GM21825 (cell line): ENCODE measurements at regions not wholly inside any gene's neighbourhood (a gene's known extent, or its start where the extent isn't known, plus 50 kb on each side); places are given as distances from the start of the nearest gene placed in this dataset.
"Not testable (repeated sequence)": the region's sequence is repeated elsewhere in the genome, so short reads cannot be mapped to it uniquely, and the experiment has no call there.

Experiments
- ATAC-seq: cut with Tn5 transposase; IDR thresholded peaks from one replicate; pipeline ENCODE4 v1.9.1; 2021; ENCODE audit warnings: mild to moderate bottlenecking, moderate library complexity; ENCODE audit not compliant: unreplicated experiment

DNA sequence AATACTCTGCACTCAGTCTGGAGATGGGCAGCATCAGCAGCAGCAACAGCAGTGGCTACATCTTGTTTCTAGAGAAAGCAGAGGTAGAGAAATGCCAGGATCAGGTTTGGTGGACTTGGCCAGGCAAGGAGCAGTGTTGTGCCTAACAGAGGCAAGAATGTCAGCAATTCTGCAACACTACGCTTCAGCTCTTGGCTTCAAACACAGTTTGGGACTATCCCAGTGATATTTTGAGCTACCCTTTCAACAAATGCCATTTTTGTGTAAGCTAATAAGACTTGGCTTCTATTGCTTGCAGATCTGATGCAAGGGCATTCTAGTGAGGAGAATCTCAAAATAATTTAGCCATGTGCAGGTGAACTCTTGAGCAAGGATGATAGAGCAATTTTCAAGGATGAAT, 271.3 kb downstream of the PCDH20 start:
- ATAC-seq = no peak

DNA sequence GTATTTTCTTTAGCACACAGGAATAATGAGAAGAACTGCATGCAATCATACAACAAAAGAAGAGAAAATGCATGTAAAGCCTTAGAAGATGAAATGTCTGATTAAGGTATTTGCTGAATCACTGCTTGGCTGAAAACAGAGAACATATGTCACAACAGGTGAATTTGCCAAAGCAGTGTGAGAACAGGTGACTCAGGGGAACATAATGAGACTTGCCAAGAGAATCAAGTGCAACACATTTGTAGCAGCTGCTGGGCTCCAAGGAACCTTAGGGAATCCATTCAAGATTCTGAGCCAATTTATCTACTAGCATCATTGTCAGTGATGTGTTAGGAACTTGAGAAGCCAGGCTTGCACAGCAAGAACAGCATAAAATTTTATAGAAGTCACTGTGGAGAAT, 273.1 kb downstream of the PCDH20 start:
- no peak for ATAC-seq

DNA sequence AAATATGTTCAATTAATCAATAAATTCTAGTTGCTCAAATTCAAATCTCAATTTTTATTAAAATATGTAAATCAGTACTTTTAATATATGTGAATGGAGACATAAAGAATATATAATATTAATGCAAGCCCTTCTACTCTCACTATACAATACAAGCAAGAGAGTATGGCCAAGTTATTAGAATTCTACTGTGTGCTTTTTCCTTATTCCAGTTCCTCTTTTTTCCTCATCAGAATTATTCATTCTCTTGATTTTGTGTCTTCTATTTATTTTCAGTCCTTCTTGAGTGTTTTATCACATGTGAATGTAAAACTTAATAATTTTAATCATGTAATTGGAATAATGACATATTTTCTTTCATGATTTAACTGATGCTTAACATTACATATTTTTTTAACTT, 276.8 kb downstream of the PCDH20 start:
- ATAC-seq = no peak

DNA sequence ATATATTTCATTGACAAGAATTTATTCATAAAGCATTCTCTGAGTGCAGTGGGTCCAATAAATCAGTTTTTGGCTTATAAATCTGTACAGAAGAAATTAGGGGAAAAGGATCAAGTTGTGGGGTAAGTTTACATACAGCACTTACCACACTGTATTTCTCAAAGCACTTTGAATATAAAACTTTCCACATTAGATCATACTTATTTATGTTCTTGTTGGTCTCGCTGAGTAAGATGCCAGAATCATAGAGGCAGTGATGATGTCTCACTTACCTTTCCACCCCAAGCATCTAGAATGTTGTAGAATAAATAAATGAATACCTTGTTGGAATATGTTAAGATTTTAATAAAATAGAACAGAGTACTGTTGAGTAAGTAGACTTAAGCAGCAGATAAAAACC, 279.1 kb downstream of the PCDH20 start:
- ATAC-seq = no peak

DNA sequence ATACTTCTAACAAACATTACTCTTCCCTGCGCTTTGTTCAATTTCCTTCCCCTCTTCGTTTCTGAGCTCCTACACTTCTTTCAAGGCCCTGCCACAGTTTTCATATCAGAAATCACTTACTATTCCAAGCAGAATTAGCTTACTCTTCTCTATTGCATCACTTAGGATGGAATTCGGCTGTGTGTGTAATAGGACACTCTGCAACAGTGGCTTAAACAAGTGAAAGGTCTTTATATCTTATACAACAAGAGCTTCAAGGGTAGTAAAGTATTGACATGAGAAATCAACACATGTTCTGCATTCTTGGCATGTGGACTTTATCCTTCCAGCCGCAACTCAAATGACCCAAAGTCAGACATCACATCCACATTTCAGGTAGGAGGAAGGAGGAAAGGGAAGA, 279.6 kb downstream of the PCDH20 start:
- no peak for ATAC-seq

DNA sequence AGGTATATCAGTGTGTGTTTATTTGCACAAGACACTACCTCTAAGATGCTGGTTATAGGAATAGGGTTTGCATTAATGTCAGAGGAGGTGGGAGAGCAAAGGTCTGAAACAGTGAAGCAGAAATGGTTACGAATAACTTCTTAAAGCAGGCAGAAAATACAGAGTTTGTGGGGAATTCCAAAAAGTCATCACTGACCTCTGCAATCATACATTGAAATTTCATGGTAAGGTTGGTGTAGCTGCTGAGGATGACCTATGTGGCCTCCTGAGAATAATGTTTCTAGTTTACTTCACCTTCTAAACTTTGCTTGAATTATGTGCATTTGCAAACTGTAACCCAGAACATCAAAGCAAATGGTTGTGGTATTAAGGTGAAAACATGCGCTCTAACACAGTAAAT, 280.1 kb downstream of the PCDH20 start:
- ATAC-seq = no peak

DNA sequence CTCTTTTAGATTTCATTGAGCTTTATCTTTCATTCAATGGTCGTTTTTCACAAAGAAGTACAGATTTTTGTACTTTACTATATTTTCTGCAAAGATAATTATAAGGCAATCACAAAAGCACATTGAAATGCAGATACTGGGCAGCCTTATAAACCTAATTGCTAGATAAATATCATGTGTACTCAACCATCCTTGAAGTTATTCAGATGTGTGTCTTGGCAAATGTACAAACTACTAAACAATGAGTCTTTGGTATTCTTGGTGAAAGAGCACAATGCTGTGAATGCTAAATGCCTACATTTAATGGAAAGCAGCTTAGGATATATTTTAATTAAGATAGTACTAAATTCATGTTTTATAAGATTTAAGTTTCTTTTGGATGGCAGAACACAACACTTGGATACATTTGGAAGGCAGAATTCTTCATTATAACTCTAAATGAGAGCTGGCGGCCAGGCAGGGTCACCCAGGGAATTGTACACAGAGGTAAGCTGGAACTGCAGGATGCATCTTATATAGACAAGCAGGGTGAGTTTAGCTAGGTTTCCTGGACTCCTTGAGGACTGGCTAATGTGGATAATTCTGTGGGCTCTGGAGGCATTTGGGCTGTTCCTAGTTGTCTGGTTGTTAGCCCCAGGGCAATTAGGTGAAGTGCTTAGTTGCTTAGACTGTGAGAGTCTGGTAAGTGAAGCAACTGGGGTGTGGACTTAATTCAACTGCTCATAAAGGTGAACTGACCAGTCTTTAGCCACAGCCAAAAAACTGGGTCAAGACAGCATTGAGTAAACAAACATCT, 286.6 kb downstream of the PCDH20 start:
- no peak for ATAC-seq

DNA sequence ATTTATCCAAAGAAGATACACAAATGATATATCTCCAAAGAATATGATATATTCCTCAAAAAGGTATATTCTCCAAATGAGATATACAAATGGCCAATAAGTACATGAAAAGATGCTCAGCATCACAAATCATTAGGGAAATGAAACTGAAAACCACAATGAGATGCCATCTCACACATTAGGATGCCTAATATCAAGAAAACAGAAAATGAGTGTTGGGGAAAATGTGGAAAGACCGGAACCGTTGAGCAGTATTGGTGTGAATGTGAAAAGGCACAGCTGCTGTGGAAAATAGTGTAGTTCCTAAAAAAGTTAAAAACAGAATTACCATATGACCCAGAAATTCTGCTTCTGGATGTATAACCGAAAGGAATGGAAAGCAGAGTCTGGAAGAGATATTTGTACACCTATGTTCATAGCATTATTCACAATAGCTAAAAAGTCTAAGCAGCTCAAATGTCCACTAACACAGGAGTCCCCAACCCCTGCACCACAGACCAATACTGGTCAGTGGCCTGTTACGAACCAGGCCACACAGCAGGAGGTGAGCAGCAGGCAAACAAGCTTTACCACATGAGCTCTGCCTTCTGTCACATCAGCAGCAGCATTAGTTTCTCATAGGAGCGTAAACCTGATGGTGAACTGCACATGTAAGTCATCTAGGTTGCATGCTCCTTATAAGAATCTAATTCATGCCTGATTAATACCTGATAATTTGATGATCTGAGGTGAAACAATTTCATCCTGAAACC, 291.9 kb downstream of the PCDH20 start:
- ATAC-seq = no peak

DNA sequence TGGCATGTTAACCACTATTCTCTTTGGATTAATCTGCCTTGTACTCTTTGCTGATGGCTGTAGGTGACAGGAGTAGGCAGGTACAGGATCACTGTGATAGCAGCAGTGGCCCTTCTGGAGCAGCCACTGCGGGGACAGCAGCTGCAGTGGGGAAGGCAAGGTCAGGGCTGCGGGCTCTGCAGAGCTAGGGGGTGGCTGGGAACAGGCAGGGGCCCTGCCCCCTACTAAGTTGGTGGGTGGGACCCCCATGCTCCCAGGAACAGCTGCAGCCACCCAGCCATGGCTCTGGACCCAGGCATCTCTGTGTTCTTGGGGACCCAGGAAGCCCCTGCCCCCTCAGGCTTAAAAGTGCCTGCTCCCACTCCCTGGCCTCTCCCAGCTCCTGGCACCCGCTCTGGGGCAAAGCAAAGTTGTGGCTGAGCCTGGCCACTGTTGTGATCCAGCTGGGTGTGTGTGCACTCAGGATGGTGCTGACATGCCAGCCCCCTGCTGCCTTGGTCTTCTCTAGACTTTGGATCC, 302.4 kb downstream of the PCDH20 start:
- no peak for ATAC-seq

DNA sequence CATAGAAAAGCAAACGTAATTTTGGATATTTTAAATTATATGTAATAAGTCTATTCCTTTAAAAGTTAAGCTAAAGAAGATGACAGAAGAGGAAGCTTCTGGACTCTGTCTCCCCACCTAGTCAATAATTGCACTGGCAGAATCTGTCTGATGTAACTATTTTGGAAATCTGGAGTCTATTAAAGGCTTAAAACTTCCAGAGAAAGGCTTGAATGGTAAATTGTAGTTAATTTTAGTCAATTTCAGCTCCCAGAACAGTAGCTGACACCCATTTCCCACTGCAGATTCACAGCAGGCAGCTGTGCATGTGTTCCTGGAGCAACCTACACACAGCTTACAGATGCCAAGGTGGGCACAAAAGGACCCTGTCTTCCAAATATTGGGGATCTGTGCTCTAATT, 304.1 kb downstream of the PCDH20 start:
- no peak for ATAC-seq

DNA sequence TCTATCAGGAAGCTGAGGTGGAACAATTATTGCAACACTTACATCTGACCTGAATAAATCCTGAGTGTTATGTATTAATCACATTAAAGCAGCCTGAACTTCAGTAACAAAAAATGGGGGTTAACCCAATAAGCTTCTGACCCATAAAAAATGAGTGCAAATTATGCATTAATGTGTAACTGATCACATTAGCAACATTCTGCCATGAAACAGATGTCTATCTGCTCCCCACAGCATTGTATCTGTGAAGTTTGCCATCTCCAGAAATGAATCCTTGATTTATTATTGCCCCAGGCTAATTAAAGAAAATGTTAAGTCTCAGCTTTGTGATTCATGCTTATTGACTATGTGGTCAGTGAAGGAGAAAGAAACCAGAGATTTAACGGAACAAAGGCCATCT, 304.9 kb downstream of the PCDH20 start:
- no peak for ATAC-seq

DNA sequence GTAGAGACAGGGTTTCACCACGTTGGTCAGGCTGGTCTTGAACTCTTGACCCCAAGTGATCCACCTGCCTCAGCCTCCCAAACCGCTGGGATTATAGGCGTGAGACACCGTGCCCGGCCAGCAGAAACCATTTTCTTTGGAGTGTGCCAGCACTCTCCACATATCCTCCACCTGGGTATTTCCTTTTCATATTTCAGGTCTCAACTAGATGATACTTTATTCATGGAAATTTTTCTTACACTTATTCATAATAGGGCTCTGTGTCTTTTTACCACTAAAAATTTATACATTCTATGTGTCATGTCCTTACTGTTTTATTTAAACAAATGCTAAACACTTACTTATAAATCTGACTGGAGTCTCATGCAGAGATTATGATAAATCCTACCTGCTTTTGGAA, 305.9 kb downstream of the PCDH20 start:
- no peak for ATAC-seq

DNA sequence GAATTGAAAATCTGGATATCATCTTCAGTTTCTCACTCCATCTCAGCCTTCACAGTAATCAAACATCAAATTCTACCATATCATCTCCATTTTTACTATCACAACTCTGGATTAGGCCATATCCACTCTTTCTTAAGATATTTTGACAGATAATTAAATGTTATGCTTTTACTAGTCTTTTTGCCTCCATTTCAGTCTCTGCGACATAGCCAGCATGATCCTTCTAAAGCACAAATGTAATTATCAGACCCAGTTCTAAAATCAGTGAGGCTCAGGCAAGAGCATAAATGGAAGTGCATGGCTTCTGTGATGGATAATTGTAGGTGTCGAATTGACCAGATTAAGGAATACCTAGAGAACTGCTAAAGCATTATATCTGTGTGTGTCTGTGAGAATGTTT, 307.7 kb downstream of the PCDH20 start:
- ATAC-seq = no peak

DNA sequence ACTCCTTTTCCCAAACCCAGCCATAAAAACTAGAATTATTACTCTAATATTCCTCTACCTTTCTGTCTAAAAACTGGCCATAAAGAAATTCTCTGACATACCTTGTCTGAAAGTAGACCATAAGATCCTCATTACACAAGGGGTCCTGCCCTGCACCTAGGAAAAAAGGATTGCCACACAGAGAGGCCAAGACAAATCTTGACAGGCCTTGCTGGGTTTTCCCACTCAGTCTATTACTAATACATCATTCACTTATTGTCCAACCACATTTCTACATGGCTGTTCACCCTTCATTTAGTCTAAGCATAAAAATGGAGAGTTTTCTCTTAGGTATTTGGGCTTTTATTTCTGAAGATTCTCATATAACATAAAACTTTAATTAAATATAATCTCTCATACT, 319.8 kb downstream of the PCDH20 start:
- ATAC-seq = no peak

DNA sequence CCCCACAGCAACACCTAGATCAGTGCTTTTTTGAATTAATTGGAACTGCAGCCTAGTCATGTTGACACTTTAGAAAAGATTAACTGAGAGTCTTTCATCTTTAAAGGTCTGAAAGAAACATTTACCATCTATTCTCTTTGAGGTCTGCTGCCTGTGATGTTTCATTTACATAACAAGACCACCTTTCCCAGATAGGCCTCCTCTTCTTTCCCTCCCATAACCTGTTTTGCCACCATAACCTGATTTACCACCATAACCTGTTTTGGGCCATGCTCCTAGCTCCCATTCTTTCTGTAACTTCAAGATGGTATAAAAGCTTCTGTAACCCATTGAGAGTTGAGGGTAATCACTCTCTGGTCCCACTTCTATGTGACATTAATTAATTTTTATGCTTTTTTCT, 320.8 kb downstream of the PCDH20 start:
- ATAC-seq = no peak

DNA sequence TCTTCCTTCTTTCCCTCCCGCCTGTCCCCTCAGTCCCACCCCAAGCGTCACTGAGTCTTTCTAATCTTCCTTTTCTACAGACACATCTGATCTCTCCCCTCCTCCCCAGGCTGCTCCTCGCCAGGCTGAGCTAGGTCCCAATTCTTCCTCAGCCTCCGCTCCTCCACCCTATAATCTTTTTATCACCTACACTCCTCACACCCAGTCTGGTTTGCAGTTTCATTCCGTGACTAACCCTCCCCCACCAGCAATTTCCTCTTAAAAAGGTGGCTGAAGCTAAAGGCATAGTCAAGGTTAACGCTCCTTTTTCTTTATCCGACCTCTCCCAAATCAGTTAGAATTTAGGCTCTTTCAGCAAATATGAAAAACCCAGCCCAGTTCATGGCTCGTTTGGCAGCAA, 325.8 kb downstream of the PCDH20 start:
- not testable (repeated sequence) for ATAC-seq

DNA sequence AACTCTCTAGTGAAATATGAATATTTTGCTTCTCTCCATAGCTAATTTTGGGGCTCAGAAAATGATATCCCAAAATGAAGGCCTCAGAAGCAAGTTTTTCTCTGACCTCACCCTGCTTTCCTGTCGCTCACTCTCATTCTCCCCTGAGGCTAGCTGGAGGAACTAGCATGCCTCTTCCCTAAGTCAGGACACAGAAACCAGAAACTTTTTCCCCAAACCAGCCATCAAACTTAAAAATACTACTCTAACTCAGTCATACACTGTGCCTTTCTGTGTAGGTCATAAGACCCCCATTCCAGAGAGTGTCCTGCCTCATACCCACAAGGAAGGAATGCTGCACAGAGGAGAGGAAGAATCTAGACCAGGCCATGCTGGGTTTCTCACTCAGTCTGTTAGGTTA, 329.6 kb downstream of the PCDH20 start:
- no peak for ATAC-seq

DNA sequence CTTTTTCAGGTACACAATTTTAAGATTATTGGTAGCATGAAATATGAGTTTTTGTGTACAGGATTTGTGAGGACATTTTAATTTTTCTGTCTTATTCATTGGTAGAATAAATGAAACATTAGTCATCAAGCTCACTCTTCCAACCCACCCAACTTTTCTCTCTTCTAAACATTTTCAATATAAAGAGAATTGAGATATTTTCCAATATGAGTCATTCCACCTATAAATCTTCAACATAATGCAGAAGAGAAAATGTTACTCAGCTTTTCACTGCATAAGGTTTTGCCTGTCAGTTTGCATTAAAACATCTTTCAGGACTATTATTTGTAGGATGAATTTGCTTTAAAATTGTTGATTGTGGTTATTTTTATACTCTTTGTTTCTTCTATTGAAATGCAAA, 330.7 kb downstream of the PCDH20 start:
- no peak for ATAC-seq

DNA sequence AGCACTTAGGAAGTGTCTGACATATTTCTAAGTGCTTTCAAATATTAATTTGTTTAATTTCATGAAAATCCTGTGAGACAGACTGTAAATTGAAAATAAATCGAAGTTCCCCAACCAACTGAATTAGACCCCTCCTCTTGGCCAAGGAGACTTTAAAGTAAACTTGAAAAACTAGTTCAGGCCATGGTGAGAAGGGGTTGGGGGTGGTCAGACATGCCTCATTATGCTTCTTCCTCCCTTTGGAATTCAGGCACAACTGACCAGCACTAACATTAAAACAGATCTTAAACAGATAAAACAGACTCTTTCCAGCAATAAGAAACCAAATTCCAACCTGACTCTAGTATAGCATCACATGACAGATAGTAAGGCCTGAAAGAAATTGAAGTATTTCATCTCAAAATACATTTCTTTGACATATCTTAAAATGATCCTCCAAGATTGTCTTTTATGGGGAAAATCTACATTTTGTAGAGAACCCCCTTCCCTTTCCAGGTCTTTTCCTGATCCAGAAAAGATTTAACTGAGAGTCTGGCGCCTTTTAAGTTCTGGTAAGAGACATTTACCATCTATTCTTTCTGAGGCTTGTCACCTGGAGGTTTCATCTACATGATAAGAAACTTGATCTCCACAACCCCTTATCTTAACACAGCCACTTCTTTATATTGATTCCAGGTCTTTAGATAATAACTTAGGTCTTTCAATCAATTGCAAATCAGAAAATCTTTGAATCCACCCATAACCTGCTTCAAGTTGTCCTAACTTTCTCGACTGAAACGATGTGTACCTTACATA, 336.5 kb downstream of the PCDH20 start:
- no peak for ATAC-seq

DNA sequence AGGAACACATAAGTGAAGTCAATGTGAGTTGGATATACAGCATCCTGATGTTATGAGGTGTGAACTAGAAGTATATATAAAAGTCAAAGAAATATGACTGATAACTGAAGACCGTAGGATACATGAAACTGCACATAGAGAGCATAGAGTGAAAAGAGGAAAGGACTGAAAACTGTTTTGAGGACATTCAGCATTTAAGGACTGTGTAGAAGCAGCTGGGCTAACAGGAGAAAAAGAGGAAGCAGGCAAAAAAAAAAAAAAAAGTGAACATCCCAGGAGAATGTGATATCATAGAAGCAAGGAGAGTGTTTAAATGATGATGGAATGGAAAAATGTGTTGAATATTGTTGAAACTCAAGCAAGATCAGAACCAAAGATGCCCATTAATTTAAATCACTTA, 363.5 kb downstream of the PCDH20 start:
- ATAC-seq = no peak

DNA sequence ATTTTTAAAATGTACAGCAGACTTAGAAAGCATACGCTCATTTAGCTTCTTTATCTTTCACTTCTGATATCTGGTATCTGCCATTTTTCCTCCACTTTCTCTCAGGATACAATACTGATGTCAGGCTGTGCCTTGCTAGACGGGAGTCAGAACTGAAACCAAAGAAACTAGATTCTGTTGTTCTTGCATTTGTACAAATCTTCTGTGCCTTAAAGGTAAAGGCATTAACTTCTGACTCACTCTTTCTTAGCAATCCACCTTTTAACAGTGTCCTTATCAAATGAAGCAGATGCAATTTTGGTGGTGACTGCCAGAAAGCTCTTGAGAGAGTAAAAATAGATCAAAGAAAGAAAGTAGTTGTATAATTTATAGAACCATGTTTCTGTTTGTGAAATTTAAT, 370.4 kb downstream of the PCDH20 start:
- no peak for ATAC-seq

DNA sequence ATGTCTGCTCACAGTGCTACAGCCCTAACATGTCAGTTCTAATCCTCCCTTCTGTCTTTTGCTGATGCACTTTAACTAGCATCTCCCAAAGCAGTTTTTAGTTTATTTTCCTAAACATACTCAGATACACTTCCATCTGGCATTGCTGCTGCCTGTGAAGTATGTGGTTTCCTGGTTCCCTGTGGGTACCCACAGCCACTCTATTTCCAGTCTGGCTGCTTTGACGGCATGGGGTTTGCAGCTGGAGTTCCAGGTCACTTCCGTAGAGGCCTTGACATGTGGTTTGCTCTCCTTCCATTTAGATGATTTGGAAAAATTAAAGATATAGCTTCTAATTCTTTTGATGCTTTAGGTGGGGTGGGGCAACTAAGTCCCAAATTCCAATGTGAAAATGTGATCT, 375.5 kb downstream of the PCDH20 start:
- no peak for ATAC-seq
